ENCODE measurements at regions not wholly inside any gene's neighbourhood (a gene's known extent, or its start where the extent isn't known, plus 50 kb on each side); places are given as distances from the start of the nearest gene placed in this dataset.

DNA sequence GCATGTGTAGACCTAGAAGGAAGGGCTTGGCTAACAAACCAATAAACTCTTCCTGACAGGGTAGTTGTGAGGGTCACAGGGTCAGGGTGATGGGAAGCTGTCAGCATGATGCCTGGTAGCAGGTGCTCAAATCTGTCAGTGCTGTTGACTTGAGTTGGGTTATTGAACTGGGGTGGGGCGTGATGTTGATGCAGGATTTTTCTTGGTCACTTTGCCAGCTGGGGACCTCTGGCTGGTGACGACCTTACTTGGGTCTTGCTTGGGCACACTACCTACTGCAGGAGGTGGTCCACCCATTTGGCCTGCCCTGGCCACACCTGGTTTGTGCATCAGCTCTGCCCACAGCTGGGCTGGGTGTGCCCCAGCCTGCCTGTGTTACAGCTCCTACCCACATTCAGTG lies 624.4 kb downstream of the PTPRU start:
- TF ChIP-seq CTCF (IDR thresholded peaks at IDR 0.05 in 2 of 3, conservative IDR thresholded peaks at IDR 0.05 in 1 of 3; ENCODE audit: borderline replicate concordance in 1 of 3, insufficient read depth in 1 of 3, low read depth in 2 of 3, low read length in 2 of 3): no peak
- TF ChIP-seq, protein P1, sequence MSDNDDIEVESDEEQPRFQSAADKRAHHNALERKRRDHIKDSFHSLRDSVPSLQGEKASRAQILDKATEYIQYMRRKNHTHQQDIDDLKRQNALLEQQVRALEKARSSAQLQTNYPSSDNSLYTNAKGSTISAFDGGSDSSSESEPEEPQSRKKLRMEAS (IDR thresholded peaks at IDR 0.05): no peak
- no peak for TF ChIP-seq EZH2 (IDR thresholded peaks at IDR 0.05)

Measured in HCT116 (cell line).